Thyroid gland (tissue), 4 donors: ENCODE measurements at regions not wholly inside any gene's neighbourhood (a gene's known extent, or its start where the extent isn't known, plus 50 kb on each side); places are given as distances from the start of the nearest gene placed in this dataset.

Source experiments
- POLR2A ChIP-seq, 2 donors: fragments of 450-650 bp; IDR thresholded peaks; one replicate each; pipeline ENCODE4 v1.6.1; 2017; ENCODE audit warnings: antibody characterized with exemption in 2 of 2, mild to moderate bottlenecking in 2 of 2, moderate library complexity in 1 of 2
- TF ChIP-seq, protein P1 (sequence below), 6 experiments: fragments of 200-600 bp in 3 of 6; fragments of 450-650 bp in 3 of 6; sonication (generic) in 3 of 6; IDR thresholded peaks; one replicate each; pipeline ENCODE4 v1.5.1; 2016 to 2019; ENCODE audit warnings: antibody characterized with exemption in 6 of 6, mild to moderate bottlenecking in 2 of 6, inconsistent platforms in 1 of 6, moderate library complexity in 1 of 6

DNA sequence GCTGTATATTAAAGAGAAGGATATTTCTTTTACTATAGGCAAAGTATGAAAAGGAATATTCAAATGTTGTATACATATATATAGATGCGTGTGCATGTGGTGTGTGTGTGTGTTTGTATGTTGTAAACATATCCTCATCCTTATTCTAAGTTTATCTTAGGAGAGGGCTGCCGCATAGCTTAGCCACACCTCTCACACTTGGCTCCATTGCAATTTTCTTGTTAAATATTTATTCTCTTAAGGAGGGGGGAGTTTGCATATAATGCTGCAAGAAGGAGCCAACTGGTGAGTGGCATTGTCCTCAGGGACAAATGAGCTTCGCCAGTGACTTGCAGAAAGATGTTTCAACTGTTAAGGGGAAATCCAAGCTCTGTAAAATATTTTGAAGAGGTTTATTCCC lies 360.1 kb upstream of the RND3 start:
- TF ChIP-seq, protein P1, sequence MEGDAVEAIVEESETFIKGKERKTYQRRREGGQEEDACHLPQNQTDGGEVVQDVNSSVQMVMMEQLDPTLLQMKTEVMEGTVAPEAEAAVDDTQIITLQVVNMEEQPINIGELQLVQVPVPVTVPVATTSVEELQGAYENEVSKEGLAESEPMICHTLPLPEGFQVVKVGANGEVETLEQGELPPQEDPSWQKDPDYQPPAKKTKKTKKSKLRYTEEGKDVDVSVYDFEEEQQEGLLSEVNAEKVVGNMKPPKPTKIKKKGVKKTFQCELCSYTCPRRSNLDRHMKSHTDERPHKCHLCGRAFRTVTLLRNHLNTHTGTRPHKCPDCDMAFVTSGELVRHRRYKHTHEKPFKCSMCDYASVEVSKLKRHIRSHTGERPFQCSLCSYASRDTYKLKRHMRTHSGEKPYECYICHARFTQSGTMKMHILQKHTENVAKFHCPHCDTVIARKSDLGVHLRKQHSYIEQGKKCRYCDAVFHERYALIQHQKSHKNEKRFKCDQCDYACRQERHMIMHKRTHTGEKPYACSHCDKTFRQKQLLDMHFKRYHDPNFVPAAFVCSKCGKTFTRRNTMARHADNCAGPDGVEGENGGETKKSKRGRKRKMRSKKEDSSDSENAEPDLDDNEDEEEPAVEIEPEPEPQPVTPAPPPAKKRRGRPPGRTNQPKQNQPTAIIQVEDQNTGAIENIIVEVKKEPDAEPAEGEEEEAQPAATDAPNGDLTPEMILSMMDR (IDR thresholded peaks at IDR 0.05), result no peak
- TF ChIP-seq POLR2A (IDR thresholded peaks at IDR 0.05), result no peak
